ENCODE measurements at regions not wholly inside any gene's neighbourhood (a gene's known extent, or its start where the extent isn't known, plus 50 kb on each side); places are given as distances from the start of the nearest gene placed in this dataset.

DNA sequence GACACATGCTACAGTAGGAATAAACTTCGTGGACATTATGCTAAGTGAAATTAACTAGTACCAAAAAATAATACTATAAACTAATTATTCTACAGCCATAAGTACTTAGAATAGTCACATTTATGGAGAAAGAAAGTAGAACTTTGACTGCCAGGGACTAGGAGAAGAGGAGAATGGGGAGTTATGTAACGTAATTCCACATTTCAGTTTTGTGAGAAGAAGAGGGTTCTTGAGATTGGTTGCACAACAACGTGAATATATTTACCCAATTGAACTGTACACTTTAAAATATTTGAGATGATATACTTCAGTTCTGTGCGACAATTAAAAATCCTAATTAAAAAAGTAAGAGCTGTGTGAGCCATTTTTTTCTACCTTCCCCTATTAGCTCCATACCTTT lies 1412.9 kb downstream of the PLA2G4A start:
- no peak for DNase-seq

DNA sequence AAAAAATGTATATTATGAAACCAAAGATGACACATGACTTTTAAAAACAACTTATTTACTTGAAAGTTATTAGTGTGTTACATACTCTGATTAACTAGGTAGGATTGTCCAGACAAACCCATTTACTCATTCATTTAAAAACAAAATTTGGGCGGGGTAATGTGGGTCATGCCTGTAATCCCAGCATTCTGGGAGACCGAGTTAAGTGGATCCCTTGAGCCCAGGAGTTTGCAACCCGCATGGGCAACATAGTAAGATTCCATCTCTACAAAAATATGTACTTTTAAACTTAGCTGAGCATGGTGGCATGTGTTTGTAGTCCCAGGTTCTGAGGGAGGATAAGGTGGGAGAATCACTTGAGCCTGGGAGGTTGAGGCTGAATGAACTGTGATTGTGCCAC lies 1414.7 kb downstream of the PLA2G4A start:
- no peak for DNase-seq

DNA sequence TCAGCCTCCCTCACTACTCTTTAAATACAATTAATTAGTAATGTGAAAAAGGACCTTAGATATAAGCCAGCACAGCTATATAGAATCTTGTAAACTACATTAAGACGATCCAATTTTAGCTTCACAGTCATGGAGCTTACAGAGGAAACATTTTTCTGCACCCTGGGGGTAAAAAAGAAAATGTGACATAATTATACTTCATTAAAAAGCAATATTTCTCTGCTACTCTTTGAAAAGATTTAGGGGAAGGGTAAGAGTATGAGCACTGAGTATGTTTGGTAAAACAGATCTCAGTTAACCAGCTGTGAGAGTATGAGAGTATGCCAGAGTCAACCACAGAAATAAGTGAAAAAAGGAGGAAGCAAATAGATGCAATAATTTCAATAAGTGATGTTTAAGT lies 1415.9 kb downstream of the PLA2G4A start:
- DNase-seq = no peak

DNA sequence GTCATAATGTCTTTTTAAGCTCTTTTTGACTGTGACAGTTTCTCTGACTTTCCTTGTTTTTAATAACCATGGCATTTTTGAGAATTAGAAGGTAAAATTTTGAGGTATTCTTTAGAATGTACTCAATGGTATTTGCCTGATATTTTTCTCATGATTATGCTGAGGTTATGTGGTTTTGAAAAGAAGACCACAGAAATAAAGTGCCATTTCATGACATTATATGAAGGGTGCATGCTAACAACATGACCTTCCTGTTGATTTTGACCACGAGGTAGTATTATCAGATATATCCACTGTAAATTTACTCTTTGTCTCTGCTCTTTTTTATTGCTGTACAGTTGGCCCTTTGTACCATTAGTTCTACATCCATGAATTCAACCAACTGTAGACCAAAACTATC lies 1418.5 kb downstream of the PLA2G4A start:
- no peak for DNase-seq

DNA sequence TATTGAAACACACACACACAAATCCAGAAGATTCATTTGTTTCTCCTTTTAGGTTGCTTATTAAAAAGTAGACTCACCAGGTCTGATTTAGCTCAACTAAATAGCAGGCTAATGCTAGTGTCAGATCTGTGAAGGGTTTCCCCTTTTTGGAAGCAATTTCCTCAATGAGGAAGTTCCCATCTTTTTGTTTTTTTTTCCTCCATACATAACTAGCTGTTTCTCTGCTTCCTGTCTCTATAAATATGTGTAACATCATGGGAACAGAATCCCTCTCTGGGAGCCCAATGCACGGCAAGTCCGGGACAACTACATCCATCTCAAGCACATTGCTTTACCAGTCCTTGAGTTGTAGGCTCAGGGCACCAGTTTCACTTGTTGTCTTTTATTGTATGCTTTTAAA lies 1421.1 kb downstream of the PLA2G4A start:
- no peak for DNase-seq

DNA sequence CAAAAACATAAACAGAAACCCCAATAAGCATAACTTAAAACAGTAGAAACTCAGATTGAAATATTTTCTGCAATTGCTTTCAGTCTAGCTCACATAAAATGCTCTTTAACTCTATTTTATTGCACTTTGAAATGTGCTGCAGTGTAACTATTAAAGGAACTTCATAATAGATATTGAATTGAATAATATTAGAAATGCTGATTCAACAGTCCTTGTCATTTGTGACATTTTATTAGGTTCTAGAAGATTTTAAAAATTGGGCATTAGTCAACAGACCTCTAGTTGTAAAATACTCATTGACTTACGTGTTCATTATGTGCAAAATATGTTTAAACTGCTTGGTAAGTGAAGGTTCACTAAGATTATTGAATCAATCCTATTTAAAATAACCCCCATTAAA lies 1422.3 kb downstream of the PLA2G4A start:
- DNase-seq = no peak

DNA sequence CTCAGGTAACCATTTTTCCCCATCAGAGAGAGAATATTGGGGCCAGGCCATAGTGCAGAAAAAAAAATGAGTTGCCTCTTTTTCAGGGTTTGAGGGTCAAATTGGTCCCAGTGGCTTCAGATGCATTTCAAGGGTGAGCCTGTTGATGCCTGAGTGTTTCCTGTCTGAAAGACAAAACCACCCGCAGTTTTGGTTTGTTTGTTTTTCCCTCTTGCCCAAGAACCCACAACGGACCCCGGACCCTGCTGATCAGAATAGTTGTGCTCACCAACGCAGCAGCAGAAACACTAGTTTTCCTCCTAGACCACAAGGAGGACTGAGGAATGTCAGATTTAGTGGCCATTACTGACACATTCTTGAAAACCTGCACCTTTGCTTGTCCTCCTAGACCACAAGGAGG lies 1433.1 kb downstream of the PLA2G4A start:
- DNase-seq = no peak

DNA sequence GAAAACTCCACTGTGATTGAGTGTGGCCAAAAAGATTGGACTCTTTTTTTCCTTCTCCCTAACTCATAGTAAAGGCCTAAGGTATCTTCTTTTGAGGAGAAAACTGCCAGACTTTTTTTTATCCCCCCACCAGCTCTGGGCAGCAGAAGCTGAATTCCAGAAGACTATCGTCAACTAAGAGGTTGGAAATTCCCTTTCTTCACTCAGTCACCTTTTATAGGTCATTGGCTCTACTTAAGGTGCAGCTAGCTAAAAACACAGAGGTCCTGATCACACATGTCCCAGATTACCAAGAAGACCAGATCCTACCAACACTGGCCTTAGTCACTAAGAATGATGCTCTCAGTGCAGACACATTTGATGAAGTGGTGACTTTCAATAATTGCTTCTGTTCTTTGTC lies 1441.2 kb downstream of the PLA2G4A start:
- no peak for DNase-seq

DNA sequence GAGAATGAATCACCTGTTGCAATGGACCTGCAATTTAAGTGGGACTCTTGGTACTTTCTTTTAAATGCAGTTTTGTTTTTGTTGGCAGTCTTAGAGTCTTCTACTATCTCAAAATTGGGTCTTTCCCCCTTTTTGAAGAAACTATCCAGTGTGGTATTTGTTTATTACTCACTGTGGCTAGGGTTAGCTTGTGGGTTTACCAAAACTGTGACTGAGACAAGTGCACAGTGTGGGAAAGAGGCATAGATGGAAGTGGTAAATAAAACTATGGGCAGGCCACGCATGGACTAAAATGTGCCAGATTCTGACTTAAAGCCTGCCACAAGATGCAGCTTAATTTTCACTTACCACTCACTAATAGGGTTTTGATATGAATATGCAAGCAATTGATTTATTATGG lies 1441.7 kb downstream of the PLA2G4A start:
- DNase-seq = no peak

DNA sequence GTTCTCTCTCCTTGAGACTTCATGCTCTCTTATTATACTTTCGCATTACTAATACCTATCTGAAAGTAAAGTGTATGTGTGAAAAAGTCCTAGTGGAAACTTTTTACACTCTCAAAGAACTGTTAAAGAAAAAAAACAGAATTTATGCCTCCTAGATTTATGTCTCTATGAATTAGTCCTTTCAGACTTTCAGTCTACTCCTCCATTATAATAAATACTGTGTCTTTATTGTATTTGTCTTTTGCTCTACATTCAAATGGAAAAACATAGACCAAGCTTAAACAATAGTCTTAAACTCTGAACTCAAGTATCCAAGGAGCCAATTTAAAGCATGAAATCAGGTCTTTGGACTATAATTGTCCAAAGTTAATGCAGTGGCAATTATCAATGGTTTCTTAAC lies 1449.0 kb downstream of the PLA2G4A start:
- DNase-seq = no peak

DNA sequence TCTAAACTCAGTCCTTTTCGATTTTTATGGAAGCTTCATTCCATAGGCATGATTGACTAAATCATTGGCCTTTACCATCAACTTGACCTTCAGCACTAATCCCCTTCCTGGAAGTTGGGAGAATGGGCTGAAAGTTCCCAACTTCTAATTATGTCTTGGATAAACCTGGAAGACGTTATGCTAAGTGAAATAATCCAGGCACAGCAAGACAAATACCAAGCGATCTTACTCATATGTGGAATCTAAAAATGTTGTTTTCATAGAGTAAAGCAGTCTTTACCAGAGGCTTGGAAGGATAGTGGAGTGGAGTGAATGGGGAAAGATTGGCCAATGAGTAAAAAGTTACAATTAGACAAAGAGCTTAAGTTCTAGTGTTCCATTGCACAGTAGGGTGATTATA lies 1453.2 kb downstream of the PLA2G4A start:
- peak; percentile 19 for DNase-seq

DNA sequence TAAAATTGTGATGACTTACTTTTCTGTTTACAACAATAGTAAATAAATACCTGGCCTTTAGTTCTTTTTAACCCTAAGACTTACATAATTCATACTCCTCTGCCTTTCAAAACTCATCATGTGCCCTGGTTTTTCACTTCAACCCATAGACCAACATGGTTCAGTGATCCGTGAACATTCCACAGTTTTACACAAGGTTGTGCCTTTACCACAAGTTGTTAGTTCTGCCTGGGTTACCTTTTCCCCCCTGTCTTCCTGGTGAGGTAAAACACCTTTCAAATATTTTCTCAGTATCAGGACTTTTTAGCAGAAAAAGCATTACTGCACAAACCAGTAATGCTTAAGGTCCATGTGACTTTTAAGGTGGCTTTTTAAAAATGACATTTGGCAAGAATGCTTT lies 1466.4 kb downstream of the PLA2G4A start:
- DNase-seq = no peak

DNA sequence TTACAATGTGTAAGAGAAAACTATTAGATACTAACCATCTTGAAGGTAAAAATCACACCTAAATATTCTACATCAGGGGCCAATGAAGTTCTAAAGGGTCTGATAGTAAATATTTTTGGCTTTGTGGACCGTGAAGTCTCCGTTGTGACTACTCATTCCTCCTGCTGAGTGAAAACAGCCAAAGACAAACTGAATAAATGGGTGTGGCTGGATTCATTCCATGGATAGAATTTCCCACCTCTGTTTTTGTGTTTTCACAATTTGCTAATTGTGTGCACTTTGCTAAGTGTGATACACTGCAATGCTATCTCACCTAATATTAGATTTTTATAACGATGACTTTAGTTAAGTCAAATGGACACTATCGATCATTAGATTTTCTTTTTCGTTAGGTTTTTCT lies 1474.0 kb downstream of the PLA2G4A start:
- DNase-seq = no peak

DNA sequence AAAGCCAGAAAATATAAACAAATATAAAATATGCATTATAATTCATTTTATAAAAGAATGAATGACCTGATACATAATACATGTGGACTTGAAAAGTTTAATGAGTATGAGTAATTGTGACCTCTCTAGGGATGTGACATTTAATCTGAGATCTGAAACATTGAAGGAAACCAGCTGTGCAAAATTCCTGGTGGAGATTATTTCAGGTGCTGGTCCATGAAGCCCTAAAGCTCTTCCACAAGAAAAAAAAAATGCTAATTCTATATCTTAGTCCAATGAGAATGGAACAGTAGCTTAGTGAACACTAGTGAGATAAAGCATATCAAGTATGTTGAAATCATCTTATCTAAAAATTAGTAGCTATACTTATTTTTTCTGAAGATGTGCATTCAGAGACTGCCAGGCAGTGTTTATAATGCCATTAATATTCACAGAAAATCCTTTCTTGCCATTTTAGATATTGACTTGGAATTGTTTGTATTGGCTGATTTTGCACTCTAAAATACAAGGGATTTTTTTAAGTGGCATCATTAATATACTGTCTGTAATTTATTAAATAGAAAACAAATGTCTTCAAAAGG lies 1485.9 kb downstream of the PLA2G4A start:
- no peak for DNase-seq

DNA sequence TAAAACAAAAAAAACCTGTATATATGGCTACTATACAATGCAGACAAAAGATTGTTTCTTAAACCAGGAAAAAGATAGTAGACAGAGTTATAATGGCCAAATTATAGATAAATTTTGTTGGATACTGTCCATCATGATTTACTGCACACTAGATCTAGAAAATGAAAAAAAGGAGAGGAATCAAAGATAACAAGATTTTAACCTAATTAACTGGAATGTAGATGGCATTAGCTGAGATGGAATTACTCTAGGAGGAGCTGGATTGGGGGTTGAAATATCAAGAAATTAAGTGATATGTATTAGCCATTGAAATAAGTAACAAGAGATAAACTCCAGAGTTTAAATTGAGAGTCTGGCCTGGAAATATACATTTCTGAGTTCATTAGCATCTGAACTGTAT lies 1489.1 kb downstream of the PLA2G4A start:
- DNase-seq = no peak

DNA sequence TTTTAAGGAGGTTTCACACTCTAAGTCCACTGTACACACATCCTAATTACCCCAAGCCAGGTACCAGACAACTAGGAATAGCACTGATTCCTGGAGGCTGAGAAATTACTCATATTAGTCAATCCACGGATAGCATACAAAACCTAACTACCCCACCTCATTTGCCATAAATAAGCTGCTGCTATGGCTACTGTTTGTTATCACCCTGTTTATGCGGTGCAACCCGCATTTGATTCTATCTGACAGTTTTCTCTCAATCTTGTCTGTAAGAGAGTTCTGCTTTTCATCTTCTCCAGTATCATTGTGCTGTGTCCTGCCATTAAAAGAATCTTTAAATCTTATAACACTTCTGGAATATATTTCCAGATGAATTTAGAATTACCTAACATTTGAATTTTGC lies 1496.5 kb downstream of the PLA2G4A start:
- DNase-seq = no peak

DNA sequence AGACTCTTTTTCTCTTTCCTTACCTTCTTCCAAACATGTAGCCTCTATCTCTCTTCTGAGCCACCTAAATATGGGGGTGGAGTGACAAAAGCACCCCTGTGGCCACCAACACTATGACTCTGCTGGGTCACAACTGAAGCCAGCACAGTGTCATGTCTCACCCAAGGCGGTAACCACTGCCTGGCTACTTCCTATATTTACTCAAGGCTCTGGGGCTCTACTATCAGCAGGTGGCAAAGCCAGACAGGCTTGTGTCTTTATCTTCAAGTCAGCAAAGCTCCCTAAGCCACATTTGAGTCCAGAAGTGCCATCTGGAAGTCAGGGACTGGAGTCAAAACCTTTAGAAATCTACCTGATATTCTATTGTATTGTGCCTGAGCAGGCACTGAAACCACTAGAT lies 1515.2 kb downstream of the PLA2G4A start:
- no peak for DNase-seq

DNA sequence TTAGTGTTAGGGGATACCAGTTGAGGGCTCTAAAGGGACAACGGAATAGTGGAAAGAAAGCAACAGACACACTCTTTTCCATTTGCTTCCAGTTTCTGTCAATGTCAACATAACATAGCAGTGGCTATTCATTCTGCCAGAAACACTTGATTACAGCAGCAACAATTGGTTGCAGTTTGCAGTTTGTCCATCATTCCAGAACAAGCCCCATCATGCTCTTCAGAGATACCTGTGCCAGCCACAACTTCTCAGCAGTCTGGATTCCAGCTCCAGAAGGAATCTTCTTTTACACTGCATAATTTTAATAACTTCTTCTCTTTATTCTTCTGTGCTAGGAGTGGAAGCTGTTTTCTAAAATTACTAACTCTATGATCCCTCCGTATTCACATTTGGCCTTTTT lies 1521.4 kb downstream of the PLA2G4A start:
- no peak for DNase-seq

DNA sequence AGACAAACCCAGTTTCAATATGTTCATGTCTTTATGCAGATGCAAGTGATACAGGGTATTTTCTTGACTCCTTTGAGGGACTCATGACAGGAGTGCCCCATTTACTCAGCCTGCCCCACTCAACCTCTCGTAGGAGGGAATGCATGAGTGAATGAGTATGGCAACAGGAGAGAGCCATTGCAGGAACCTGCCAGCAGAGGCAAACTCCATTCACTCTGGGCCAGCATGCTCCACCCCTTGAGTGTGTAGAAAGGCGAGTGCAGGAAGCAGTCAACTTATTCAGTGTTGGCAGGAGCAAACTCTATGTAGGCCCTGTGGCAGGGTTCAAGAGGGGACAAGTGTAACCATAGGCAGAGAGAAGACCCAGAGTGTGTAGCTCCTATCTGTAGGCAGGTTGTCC lies 1526.3 kb downstream of the PLA2G4A start:
- DNase-seq = no peak

DNA sequence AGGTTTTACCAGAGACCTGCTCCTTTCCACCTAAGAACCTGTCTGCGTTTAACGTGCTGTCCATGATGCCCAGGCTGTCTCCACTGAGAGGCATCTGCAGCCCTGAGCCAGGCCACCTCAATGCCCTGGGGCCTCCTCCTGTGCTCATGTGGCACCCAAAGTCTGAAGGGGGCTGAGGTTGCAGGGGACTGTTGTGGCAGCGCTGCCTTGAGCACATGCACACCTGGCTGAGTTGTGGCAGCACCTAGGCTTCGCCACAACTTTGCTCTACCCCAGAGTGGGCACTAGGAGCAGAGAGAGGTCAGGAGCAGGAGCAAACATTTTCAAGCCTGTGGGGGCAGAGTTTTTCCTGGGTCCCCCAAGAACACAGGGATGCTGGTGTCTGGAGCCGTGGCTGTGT lies 1527.1 kb downstream of the PLA2G4A start:
- no peak for DNase-seq

DNA sequence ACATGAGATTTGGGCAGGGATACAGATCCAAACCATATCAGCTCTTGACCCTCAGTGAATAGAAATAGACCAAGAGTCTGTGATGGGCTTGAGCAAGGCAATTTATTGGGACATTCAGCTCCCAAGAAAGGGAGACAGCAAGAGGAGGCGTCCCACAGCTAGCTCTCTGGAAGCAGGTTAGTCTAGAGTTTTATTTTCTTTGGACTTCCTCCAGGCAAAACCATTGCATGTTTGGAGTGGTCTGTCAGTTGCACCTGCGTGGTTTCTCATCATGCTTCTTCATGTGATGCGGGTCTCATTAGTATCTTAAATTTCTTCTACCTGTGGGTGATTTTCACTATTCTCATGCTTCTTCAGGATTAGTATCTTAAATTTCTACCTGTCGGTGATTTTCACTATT lies 1530.6 kb downstream of the PLA2G4A start:
- DNase-seq = no peak

DNA sequence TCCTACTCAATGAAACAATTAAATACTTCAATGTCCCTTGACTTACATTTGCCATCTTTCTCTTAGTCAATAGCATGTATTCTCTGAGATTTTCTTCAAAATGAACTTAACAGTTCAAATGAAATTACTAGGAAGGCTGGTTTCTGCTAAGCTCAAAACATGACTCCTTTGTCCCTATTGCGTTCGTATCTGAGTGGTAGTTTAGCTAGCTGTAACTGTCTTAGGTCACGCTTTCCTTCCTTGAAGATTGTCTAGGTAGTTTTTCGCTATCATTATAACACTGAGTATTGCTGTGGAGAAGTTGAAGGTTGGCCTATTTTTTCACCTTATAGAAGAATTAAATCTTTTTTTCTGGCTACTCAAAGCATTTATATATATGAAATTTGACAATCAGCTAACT lies 1535.2 kb downstream of the PLA2G4A start:
- DNase-seq = no peak

DNA sequence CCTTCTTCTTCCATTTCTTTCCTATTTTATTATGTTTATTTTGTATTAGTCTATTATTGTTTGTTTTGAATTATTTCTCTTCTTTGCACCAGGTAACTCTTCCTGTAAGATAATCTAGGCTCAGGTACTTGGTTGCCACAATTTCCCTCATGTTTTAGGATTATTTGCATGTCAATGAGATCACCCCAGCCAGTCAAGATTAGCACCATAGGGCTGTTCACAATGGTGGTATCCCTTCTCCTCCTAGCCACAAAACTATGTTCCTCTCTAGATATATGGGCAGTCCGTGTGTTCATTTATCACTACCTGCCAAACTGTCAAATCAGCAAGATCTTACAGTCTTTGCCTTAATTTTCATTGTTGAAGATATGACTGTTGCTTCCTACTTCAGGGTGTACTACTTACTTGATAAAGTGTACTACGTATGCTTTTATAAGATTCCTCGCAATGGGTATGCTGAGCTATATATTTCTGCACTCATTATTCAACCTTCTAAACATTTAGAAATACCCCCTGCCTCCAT lies 1536.2 kb downstream of the PLA2G4A start:
- DNase-seq = no peak

DNA sequence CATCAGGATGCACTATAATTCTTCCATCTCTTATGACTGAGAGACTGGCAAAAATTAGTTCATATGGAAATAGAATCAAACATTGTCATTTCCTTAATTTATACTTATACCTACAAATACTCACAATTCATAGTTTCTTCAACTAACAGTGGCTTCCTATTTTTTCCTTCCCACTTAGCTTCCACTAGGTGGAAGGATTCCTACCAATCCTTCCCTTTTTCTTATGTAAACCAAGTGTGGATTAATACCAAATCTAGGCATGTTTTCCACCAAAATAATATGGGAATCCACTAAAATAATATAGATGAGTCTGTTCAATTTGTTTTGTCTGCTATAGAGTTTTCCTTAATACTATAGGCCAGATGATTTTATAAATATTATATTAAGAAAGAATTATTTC lies 1537.1 kb downstream of the PLA2G4A start:
- no peak for DNase-seq

DNA sequence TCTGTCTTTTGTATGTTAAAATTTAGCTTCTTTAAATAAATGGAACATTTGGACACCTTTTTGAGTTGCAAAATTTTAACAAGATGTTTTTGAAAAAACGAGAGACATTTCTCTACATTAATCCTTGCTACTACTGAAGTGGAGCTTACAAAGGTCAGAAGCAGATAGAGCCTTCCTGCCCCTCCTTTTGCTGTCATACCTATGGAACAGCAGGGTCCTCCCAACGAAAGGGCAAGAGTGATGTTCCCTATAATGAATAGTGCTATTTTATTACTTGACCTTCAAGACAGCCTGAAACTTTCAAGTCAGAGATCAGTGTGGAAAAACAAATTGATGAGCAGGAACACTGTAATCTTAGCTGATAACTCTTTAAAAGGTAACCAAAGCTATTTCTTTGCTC lies 1538.9 kb downstream of the PLA2G4A start:
- no peak for DNase-seq

DNA sequence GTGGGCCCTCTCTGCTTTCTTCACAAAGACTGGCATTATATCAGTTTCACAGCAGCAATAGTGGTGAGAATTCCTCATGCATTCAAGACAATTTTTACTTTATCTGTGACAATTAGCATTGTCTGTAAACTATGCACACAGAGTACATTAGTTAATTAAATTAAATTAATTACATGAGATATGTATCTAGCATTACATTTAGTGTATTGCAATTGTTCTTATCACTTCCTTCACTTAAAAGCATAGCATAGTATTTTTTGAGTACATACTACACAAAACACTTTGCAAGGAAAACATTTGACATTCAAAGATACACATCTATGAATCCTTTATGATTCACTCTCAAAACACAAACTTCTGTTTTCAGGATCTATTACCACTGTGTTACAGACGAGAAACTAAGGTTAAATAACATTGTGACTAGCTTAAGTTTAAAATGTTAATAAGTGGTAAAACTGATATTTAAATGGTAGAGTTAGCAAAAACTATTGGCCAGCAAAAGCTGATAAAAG lies 1542.6 kb downstream of the PLA2G4A start:
- DNase-seq = no peak

All from amniotic stem cell (primary cell).